ENCODE measurements at regions not wholly inside any gene's neighbourhood (a gene's known extent, or its start where the extent isn't known, plus 50 kb on each side); places are given as distances from the start of the nearest gene placed in this dataset.

- no peaks in the 10 kb centered on the region for H3K4me1 ChIP-seq (ENCODE audit: control insufficient read depth, insufficient read depth, low read length)
- H3K4me2 ChIP-seq (ENCODE audit: low read length): no peak overlapping the region
- no peaks in the 10 kb centered on the region for H3K27me3 ChIP-seq (ENCODE audit: control insufficient read depth, insufficient read depth, low read length)
- H3K36me3 ChIP-seq (ENCODE audit: insufficient read depth, low read length): no peaks in the 10 kb centered on the region
- no peak overlapping the region for H3K4me3 ChIP-seq (ENCODE audit: low read length)
- no peaks in the 10 kb centered on the region for H3K9me3 ChIP-seq (replicated peaks; ENCODE audit: low read length)
- no peak overlapping the region for H3K9ac ChIP-seq (ENCODE audit: low read depth, low read length)
Measured at GRCh38 chr1:194512345-194512744, 1325.9 kb upstream of the B3GALT2 start.

- Histone ChIP-seq H3K27me3 (ENCODE audit: control insufficient read depth, insufficient read depth, low read length) (no peaks in the 10 kb centered on the region), H3K9ac (ENCODE audit: low read depth, low read length) (no peak overlapping the region), H3K9me3 (replicated peaks; ENCODE audit: low read length) (peaks cover under 1% of the 10 kb centered on the region), H3K4me1 (ENCODE audit: control insufficient read depth, insufficient read depth, low read length) (no peaks in the 10 kb centered on the region), H3K4me3 (ENCODE audit: low read length) (no peak overlapping the region), H3K4me2 (ENCODE audit: low read length) (no peak overlapping the region), H3K36me3 (ENCODE audit: insufficient read depth, low read length) (no peaks in the 10 kb centered on the region)
Measured at GRCh38 chr1:194503209-194503608, 1316.8 kb upstream of the B3GALT2 start.

GRCh38 chr1:194495434-194495833, 1309.0 kb upstream of the B3GALT2 start:
- Histone ChIP-seq H3K4me2 (ENCODE audit: low read length) (no peak overlapping the region), H3K9ac (ENCODE audit: low read depth, low read length) (no peak overlapping the region), H3K4me1 (ENCODE audit: control insufficient read depth, insufficient read depth, low read length) (no peaks in the 10 kb centered on the region), H3K27me3 (ENCODE audit: control insufficient read depth, insufficient read depth, low read length) (no peaks in the 10 kb centered on the region), H3K36me3 (ENCODE audit: insufficient read depth, low read length) (no peaks in the 10 kb centered on the region), H3K9me3 (replicated peaks; ENCODE audit: low read length) (peaks cover 3% of the 10 kb centered on the region), H3K4me3 (ENCODE audit: low read length) (no peak overlapping the region)

- H3K9me3 ChIP-seq (replicated peaks; ENCODE audit: low read length): peaks cover 5% of the 10 kb centered on the region
- no peaks in the 10 kb centered on the region for H3K4me1 ChIP-seq (ENCODE audit: control insufficient read depth, insufficient read depth, low read length)
- H3K27me3 ChIP-seq (ENCODE audit: control insufficient read depth, insufficient read depth, low read length): no peaks in the 10 kb centered on the region
- H3K36me3 ChIP-seq (ENCODE audit: insufficient read depth, low read length): no peaks in the 10 kb centered on the region
- H3K4me2 ChIP-seq (ENCODE audit: low read length): no peak overlapping the region
- H3K9ac ChIP-seq (ENCODE audit: low read depth, low read length): no peak overlapping the region
- H3K4me3 ChIP-seq (ENCODE audit: low read length): no peak overlapping the region
Measured at GRCh38 chr1:194487172-194487571, 1300.8 kb upstream of the B3GALT2 start.

GRCh38 chr1:194485432-194485831, 1299.0 kb upstream of the B3GALT2 start:
- Histone ChIP-seq H3K4me2 (ENCODE audit: low read length) (no peak overlapping the region), H3K36me3 (ENCODE audit: insufficient read depth, low read length) (no peaks in the 10 kb centered on the region), H3K9ac (ENCODE audit: low read depth, low read length) (no peak overlapping the region), H3K9me3 (replicated peaks; ENCODE audit: low read length) (peaks cover 5% of the 10 kb centered on the region), H3K27me3 (ENCODE audit: control insufficient read depth, insufficient read depth, low read length) (no peaks in the 10 kb centered on the region), H3K4me3 (ENCODE audit: low read length) (no peak overlapping the region), H3K4me1 (ENCODE audit: control insufficient read depth, insufficient read depth, low read length) (no peaks in the 10 kb centered on the region)

GRCh38 chr1:194478731-194479130, 1292.3 kb upstream of the B3GALT2 start:
- H3K9ac ChIP-seq (ENCODE audit: low read depth, low read length): no peak overlapping the region
- no peak overlapping the region for H3K4me3 ChIP-seq (ENCODE audit: low read length)
- H3K36me3 ChIP-seq (ENCODE audit: insufficient read depth, low read length): no peaks in the 10 kb centered on the region
- H3K4me1 ChIP-seq (ENCODE audit: control insufficient read depth, insufficient read depth, low read length): no peaks in the 10 kb centered on the region
- no peak overlapping the region for H3K4me2 ChIP-seq (ENCODE audit: low read length)
- no peaks in the 10 kb centered on the region for H3K9me3 ChIP-seq (replicated peaks; ENCODE audit: low read length)
- no peaks in the 10 kb centered on the region for H3K27me3 ChIP-seq (ENCODE audit: control insufficient read depth, insufficient read depth, low read length)

- H3K9me3 ChIP-seq (replicated peaks; ENCODE audit: low read length): no peaks in the 10 kb centered on the region
- no peak overlapping the region for H3K4me2 ChIP-seq (ENCODE audit: low read length)
- H3K4me1 ChIP-seq (ENCODE audit: control insufficient read depth, insufficient read depth, low read length): no peaks in the 10 kb centered on the region
- H3K36me3 ChIP-seq (ENCODE audit: insufficient read depth, low read length): no peaks in the 10 kb centered on the region
- H3K4me3 ChIP-seq (ENCODE audit: low read length): no peak overlapping the region
- H3K27me3 ChIP-seq (ENCODE audit: control insufficient read depth, insufficient read depth, low read length): no peaks in the 10 kb centered on the region
- H3K9ac ChIP-seq (ENCODE audit: low read depth, low read length): no peak overlapping the region
Measured at GRCh38 chr1:194477908-194478307, 1291.5 kb upstream of the B3GALT2 start.

- Histone ChIP-seq H3K4me1 (ENCODE audit: control insufficient read depth, insufficient read depth, low read length) (no peaks in the 10 kb centered on the region), H3K9me3 (replicated peaks; ENCODE audit: low read length) (no peaks in the 10 kb centered on the region), H3K9ac (ENCODE audit: low read depth, low read length) (no peak overlapping the region), H3K4me3 (ENCODE audit: low read length) (no peak overlapping the region), H3K27me3 (ENCODE audit: control insufficient read depth, insufficient read depth, low read length) (no peaks in the 10 kb centered on the region), H3K4me2 (ENCODE audit: low read length) (no peak overlapping the region), H3K36me3 (ENCODE audit: insufficient read depth, low read length) (no peaks in the 10 kb centered on the region)
Measured at GRCh38 chr1:194476872-194477271, 1290.5 kb upstream of the B3GALT2 start.

- Histone ChIP-seq H3K4me3 (ENCODE audit: low read length) (no peak overlapping the region), H3K36me3 (ENCODE audit: insufficient read depth, low read length) (no peaks in the 10 kb centered on the region), H3K9ac (ENCODE audit: low read depth, low read length) (no peak overlapping the region), H3K4me2 (ENCODE audit: low read length) (no peak overlapping the region), H3K4me1 (ENCODE audit: control insufficient read depth, insufficient read depth, low read length) (no peaks in the 10 kb centered on the region), H3K27me3 (ENCODE audit: control insufficient read depth, insufficient read depth, low read length) (no peaks in the 10 kb centered on the region), H3K9me3 (replicated peaks; ENCODE audit: low read length) (no peaks in the 10 kb centered on the region)
Measured at GRCh38 chr1:194476351-194476750, 1289.9 kb upstream of the B3GALT2 start.

- Histone ChIP-seq H3K27me3 (ENCODE audit: control insufficient read depth, insufficient read depth, low read length) (no peaks in the 10 kb centered on the region), H3K4me1 (ENCODE audit: control insufficient read depth, insufficient read depth, low read length) (no peaks in the 10 kb centered on the region), H3K9me3 (replicated peaks; ENCODE audit: low read length) (no peaks in the 10 kb centered on the region), H3K4me3 (ENCODE audit: low read length) (no peak overlapping the region), H3K4me2 (ENCODE audit: low read length) (no peak overlapping the region), H3K36me3 (ENCODE audit: insufficient read depth, low read length) (no peaks in the 10 kb centered on the region), H3K9ac (ENCODE audit: low read depth, low read length) (no peak overlapping the region)
Measured at GRCh38 chr1:194474701-194475100, 1288.3 kb upstream of the B3GALT2 start.

GRCh38 chr1:194473766-194474165, 1287.4 kb upstream of the B3GALT2 start:
- no peaks in the 10 kb centered on the region for H3K27me3 ChIP-seq (ENCODE audit: control insufficient read depth, insufficient read depth, low read length)
- no peaks in the 10 kb centered on the region for H3K4me1 ChIP-seq (ENCODE audit: control insufficient read depth, insufficient read depth, low read length)
- H3K4me3 ChIP-seq (ENCODE audit: low read length): no peak overlapping the region
- no peak overlapping the region for H3K9ac ChIP-seq (ENCODE audit: low read depth, low read length)
- H3K4me2 ChIP-seq (ENCODE audit: low read length): no peak overlapping the region
- H3K9me3 ChIP-seq (replicated peaks; ENCODE audit: low read length): no peaks in the 10 kb centered on the region
- H3K36me3 ChIP-seq (ENCODE audit: insufficient read depth, low read length): no peaks in the 10 kb centered on the region

- no peaks in the 10 kb centered on the region for H3K4me1 ChIP-seq (ENCODE audit: control insufficient read depth, insufficient read depth, low read length)
- H3K36me3 ChIP-seq (ENCODE audit: insufficient read depth, low read length): no peaks in the 10 kb centered on the region
- no peak overlapping the region for H3K4me2 ChIP-seq (ENCODE audit: low read length)
- peaks cover 6% of the 10 kb centered on the region for H3K9me3 ChIP-seq (replicated peaks; ENCODE audit: low read length)
- no peak overlapping the region for H3K4me3 ChIP-seq (ENCODE audit: low read length)
- no peaks in the 10 kb centered on the region for H3K27me3 ChIP-seq (ENCODE audit: control insufficient read depth, insufficient read depth, low read length)
- H3K9ac ChIP-seq (ENCODE audit: low read depth, low read length): no peak overlapping the region
Measured at GRCh38 chr1:194469282-194469681, 1282.9 kb upstream of the B3GALT2 start.

Measured in skeletal muscle satellite cell (primary cell).